Inflammatory macrophage (primary cell): ENCODE measurements at regions not wholly inside any gene's neighbourhood (a gene's known extent, or its start where the extent isn't known, plus 50 kb on each side); places are given as distances from the start of the nearest gene placed in this dataset.
"Not testable (repeated sequence)": the region's sequence is repeated elsewhere in the genome, so short reads cannot be mapped to it uniquely, and the experiment has no call there.

Experiments
- DNase-seq, 2 donors: peaks; one replicate each; pipeline ENCODE4 v3.0.0-alpha.2; 2020 to 2022

DNA sequence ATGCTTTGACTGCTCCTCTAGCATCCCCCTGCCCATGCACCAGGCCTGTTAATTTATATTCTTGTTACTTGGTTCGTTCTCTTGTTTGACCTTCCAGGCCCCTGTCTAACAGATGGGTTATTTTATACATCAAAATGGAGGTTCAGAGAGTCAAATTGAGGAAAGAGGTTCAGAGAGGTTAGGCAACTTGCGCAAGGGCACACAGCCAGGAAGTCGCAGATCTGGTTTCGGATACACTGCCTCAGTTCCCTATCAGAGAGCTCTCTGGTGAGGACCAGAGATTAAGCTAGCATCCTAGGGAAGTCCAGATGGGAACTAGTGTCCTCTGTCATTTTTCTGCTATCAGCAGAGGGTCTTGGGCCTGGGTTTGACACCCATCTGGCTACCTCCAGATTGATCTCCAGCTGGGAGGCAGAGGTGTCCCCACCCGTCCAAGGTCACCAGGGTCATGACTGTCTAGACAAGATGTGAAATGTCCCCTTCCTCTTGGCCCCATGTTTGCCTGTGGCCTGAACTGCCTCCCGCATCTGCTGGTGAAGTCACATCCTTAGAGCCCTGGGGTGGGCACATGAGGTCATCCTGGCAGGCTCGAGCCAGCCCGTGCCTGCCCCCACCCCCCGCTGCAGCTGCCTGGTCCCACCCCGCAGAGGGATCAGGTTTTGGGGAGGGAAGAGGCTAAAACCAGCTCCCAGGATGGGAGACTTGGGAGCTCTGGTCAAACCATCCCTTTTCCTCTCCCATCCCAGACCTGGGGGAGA, 84.3 kb upstream of the NCOR2 start:
- peak; percentile 35 to 40 for DNase-seq

DNA sequence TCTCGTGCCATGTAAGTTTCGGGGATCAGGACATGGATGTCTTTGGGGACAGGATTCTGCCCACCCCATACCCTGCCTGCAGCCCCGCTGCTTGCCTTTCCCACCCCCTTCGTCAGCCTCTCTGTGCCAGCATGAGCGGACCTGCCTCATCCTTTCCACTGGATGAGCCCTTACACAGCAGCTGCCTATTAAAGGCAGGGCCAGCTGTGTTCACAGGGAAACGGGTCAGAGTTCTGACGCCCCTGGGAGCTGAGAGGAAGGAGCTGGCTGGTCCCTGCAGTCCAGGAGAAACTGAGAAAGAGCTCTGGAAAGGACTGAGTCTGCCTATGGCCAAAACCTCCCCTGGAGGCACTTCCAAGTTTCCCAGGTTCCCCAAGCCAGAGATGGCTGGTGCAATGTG, 83.5 kb upstream of the NCOR2 start:
- no peak for DNase-seq

DNA sequence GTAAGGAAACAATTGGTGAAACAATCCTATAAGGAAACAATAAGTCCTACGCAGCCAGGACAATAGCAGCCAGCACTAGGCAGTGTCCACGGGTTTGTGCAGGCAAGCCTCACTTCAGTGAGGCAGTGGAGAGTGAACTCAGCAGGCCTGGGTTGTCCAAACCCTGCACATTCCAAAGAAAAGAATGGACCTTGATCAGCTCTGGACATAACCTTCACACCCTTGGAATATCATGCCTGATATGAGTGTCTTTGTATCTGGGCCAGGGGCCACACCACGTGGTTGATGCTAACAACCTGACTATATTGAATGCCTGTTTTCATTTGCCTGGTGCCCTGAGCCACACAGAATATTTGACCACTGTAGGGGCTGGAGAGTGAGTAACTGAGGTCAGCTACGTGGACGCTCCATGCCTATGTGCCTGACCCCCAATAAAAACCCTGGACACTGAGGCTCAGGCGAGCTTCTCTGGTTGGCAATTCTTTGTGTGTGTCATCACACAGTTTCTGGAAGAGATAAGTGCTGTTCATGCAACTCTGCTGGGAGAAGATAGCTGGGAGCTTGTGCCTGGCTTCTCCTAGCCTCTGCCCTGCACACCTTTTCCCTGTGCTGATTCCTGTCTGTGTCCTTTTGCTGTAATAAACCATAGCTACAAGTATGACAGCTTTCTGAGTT, 81.4 kb upstream of the NCOR2 start:
- no peak for DNase-seq

DNA sequence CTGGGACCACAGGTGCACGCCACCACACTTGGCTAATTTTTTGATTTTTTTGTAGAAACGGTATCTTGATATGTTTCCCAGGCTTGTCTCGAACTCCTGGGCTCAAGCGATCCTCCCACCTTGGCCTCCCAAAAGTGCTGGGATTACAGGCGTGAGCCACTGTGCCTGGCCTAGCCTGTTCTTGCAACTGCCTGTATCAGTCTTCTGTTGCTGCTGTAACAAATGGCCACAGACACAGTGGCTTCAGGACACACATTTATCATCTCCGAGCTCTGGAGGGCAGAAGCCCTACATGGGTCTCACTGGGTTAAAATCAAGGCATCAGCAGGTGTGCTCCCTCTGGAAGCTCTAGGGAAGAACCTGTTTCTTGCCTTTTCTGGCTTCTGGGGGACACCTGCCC, 79.9 kb upstream of the NCOR2 start:
- DNase-seq, result no peak

DNA sequence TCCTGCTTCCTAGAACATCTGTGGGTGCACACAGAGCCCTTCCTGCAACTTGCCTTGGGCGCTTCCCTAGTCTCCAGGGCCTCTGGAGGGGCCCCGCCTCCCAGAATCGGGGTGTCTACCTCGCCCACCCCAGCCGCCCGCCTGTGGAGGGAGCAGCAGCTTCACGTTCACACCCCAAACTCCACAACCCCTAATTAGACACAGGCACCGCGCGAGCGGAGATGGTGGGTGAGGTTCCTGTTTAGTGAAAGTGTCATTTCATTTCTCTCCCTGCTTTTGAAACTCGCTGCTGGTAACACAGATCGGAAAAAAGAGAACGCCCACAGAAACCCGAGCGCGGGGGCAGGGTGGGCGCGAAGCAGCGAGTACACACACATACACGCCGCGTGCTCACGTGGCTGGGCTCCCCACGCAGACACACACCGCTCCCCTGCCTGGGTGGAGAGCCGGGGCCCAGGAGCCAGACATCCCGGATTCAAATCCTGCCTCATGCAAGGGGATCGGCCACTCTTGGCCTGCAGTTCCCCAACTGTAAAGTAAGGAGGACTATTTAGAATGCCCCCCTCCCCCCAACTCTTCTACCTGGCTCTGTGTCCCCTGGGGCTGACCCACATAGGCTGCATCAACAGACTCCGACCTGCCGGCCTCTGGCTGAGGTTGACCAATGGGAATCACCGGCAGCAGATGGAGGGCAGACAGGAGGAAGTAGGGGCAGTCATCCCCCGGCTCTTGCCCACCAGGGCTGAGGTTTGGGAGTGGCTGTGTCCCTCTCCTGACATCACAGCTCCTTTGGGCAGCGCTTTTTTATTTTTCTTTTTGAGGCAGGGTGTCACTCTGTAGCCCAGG, 79.2 kb upstream of the NCOR2 start:
- peak; percentile 95 for DNase-seq

DNA sequence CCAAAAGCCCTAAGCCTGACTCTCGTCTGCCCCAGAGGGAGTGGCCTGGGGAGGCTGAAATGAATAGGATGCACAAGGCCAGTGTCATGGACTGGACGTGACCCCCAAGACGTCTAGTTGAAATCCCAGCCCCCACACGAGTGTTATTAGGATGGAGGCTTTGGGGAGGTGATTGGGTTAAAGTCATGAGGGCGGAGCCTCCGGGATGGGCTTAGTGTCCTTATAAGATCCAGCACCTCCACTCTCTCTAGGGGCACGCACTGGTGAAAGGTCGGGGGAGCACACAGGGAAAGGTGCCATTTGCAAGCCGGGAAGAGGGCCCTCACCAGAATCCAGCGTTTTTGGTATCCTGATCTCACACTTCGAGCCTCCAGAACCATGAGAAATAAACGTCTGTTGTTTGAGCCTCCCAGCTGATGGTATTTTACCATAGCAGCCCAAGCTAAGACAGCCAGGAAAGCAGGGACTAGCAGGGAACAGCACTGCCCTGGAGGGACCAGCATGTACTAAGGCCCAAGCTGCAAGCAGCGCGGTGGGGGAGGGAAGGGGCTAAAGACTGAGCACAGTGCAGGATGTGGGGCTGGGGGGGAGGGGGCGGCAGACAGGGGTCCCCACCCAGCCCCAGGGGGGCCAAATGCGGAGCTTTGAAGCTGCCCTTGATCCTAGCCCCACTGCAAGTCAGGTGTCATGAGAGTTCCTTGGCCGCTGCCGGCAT, 78.3 kb upstream of the NCOR2 start:
- DNase-seq, result no peak

DNA sequence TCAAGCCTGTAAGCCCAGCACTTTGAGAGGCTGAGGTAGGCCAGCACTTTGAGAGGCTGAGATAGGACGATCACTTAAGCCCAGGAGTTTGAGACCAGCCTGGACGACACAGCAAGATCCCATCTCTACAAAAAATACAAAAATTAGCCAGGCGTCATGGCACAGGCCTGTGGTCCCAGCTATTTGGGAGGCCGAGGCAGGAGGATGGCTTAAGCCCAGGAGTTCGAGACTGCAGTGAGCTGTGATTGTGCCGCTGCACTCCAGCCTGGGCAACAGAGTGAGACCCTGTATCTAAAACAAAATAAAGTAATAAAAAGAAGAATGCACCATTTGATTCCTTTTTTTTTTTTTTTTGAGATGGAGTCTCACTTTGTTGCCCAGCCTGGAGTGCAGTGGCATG, 76.4 kb upstream of the NCOR2 start:
- not testable (repeated sequence) for DNase-seq

DNA sequence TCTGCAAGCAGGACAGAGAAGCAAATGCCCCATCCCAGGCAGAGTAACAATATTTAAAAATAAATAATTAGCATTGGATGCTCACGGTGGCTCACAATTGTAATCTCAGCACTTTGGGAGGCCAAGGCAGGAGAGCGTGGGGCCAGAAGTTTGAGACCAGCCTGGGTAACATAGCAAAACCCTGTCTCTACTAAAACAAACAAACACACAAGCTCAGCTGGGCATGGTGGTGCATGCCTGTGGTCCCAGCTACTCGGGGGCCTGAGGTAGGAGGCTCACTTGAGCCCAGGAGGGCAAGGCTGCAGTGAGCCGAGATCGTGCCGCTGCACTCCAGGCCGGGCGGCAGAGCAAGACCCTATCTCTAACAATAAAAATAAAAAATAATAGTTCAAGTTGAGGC, 74.7 kb upstream of the NCOR2 start:
- no peak for DNase-seq

DNA sequence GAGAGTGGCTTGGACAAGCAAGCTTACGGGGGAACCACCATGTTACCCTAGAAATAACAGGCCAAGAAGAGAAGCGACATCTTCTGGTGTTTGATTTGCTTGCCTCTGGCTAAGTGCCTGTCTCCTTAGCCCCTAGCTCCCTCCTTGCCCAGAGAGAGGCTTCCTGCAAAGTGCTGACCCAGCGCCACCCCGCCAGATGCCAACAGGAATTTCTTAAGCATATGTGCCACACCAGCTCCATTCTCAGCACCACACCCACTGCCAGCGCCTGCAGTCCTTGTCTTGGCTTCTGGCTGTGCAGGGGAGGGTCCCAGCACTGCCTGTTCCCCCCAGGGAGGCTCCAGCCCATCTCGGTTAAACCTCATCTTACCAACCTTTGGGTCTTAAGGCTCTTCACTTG, 74.2 kb upstream of the NCOR2 start:
- DNase-seq, result no peak

DNA sequence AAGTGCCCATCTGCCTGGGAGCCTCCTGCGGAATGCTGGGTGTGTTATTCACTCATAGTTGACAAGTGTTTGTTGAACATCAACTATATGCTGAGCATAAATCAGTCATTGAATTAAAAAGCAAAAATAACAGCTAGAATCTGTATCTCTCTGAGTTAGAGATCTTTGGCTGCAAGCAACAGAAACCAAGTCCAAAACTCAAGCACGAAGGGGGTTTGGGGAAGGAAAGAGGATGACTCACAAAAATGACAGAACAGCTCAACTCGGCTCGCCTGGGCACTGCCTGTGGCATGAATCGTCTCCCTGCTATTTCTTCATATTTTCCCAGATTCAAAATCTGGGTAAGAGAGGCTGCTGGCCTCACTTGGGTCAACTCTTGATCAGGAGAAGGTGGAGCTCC, 72.6 kb upstream of the NCOR2 start:
- peak; percentile 80 for DNase-seq

DNA sequence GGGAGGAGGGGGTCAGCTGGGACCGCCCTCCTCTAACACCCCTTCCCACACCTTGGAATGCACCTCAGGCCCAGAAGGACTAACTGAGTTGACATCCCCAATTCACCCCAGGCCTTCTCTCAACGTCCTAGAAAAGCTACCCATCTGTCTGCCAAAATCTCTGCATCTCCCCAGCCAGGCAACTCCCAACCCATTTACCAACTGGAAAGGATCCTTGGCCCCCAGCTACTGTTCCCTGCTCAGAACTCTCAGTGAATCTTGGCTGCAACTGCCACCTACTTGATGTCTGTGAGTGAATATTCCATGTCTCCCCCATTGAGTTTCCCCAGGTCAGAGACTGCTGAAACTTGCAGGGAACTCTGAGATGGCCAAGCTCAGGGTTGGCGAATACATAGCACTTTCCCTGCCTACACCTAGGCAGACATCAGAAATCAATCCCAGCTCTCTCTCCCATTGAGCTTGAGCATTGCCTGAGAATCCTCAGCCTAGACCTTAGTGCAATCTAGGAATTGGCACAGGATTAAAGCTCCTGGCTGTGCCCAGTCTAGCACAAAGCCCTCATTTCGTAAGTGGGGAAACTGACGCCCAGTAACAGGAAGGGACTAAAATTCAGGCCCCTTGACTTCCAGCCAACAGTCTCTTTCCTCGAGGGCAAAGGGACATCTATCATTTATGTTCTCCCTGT, 71.9 kb upstream of the NCOR2 start:
- DNase-seq, result no peak

DNA sequence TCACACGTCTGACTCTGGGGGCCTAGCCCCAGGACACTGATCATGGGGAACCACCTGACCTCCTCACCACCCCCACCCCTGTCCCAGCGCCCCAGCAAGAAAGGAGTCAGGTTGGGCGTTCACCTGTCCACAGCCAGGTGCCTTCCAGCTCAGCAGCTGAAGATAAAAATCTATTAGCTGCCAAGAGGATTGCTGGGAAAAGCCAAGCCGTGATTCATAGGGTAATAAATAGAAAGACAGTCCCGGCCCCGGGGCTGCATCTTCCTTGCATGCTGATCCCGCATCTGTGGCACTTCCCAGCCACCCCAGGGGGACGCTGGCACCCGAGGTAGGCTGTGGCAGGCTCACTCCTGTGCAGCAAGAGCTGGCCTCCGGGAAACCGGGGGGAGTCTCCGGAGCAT, 70.2 kb upstream of the NCOR2 start:
- DNase-seq, result no peak

DNA sequence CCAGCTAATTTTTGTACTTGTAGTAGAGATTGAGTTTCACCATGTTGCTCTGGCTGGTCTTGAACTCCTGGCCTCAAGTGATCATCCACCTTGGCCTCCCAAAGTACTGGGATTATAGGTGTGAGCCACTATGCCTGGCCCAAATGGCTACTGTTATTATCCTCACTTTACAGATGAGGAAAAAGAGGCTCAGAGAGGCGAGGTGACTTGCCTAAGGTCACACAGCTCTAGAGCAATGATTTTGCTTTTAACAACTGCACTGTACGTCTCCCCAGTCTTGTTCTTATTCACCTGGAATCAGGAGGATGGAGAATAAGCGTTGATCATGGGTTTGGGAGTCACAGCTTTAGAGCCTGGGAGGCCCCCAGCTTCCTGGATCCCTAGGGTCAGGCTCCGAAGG, 69.8 kb upstream of the NCOR2 start:
- DNase-seq, result no peak

DNA sequence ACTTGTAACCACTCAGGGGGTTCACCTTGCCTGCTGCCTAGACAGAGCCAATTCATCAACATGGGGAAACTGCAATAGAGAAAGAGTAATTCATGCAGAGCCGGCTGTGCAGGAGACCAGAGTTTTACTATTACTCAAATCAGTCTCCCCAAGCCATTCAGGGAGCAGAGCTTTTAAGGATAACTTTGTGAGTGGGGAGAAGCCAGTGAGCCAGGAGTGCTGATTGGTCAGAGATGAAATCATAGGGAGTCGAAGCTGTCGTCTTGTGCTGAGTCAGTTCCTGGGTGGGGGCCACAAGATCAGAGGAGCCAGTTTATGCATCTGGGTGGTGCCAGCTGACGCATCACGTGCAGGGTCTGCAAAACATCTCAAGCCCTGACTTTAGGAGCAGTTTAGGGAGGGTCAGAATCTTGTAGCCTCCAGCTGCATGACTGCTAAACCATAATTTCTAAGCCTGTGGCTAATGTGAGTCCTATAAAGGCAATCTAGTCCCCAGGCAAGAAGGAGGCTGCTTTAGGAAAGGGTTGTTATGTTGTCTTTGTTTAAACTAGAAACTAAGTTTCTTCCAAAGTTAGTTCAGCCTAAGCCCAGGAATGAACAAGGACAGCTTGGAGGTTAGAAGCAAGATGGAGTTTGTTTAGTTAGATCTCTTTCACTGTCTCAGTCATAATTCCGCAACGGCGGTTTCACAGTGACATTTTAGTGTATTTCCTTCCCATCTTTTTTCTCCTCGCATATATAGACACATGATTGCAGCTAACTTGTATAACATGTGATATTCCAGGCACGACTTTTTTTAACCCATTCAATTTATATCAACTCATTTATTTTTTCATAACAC, 68.9 kb upstream of the NCOR2 start:
- DNase-seq, result peak; percentile 49 to 81

DNA sequence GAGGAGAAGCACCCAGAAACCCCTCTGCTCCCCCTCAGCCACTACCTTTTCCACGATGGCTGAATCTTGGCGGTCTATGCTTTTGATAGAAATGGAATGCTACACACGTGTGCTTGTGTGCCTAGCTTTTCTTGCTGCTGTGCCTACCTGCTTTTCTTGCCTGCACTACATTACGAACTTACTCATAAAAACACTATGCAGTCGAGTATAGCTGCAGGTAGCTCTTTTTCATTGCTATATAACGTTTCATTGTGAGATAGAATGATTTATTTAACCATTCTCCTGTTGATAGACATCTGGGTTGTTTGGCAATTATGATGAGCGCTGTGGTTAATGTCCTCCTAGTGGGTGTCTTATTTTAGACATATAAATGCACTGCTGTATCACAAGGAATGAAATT, 67.9 kb upstream of the NCOR2 start:
- DNase-seq, result no peak

DNA sequence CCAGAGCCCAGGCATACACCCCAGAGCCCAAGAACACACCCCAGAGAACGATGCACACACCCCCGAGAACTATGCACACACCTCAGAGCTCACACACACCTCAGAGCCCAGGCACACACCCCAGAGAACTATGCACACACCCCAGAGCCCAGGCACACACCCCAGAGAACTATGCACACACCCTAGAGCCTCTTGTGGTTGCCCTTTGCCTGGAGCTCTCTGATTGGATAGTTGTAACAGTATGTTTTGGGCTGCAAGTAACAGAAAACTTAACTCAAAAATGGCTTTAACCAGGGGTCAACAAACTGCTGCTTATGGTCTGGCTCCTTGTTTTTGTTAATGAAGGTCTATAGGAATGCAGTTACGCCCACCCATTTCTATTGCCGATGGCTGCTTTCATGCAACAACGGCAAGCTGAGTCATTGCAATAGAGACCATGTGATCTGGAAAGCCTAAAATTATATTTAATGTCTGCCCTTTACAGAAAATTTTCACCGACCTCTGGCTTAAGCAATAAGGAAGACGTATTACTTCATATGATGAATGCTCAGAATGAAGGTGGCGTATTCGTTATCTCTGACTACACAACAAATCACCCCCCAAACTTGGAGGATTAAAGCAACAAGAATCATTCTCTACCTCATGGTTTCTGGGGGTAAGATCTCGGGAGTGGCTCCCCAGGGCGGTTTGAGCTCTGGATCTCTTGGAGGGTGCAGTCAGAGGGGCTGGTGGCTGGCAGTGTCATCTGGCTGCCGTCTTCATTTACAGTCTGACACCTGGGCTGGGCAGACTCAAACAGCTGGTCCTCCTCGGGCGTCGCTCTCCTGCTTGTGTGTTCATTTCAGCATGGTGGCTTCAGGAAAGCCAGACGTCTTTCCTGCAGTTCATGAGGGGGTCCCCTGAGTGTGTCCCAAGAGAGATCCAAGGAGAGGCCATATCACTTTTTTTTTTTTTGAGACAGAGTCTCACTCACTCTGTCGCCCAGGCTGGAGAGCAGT, 66.3 kb upstream of the NCOR2 start:
- peak; percentile 87 to 90 for DNase-seq

DNA sequence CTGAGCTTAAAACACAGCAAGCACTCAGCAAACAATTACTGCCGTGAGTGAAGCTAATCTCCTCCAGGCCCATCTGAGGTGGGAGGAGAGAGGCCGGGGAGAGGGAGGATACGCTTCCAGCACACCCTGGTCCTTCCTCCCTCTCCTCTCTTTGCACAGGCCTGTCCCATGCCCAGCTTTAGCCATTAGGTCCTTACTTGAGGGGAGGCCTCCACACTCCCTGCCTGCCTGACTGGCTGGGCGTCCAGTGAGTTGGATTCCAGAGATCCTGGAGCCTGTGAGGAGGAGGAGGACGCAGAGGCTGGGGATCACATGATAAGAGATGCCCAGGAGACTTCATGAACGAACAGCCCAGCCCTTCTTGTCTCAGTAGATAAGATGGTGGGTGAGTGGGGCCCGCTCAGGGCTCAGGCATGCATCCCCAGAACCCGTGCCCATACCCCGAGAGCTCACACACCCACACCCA, 65.1 kb upstream of the NCOR2 start:
- DNase-seq, result no peak

DNA sequence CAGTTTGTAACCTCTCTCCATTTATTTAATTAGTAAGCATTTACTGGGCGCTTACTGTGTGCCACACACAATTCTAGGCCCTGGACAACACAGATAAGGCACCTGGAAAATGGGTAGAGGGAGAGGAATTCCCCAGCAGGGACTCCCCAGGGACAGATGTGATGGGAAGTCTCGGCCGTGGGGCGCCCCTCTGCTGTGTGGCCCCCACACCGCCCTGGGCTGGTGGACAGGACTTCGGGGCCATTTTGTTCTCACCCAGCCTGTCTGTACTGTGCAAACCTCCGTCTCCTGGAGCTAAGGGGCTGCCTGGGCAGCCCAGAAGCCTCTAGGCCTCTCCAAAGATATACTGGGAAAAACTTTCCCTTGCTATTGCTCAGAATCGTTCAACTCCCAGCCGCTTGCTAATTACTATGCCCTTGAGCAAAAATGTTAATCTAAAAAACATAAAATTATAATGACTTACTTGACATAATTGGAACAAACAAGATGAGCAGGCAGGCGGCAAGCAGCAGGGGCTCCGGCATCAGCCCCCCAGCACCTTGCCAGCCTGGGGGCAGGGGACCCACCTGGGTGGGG, 64.4 kb upstream of the NCOR2 start:
- DNase-seq, result no peak

DNA sequence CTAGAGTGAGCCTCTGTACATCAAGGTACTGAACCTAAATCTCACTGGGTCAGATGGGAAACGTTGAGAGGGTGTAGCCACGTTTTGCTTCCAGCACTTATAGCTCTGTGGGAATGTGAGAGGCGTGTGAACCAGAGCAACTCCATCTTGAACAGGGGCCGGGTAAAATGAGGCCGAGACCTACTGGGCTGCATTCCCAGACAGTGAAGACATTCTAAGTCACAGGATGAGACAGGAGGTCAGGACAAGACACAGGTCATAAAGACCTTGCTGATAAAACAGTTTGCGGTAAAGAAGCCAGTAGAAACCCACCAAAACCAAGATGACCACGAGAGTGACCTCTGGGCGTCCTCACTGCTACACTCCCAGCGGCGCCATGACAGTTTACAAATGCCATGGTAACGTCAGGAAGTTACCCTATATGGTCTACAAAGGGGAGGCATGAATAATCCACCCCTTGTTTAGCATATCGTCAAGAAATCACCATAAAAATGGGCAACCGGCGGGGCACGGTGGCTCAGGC, 63.4 kb upstream of the NCOR2 start:
- no peak for DNase-seq
